ENCODE measurements at regions not wholly inside any gene's neighbourhood (a gene's known extent, or its start where the extent isn't known, plus 50 kb on each side); places are given as distances from the start of the nearest gene placed in this dataset.

GRCh38 chr12:27176765-27177164 is 67.3 kb upstream of the STK38L start:
- Histone ChIP-seq H3K4me1 (ENCODE audit: insufficient read depth, low read length, poor library complexity, severe bottlenecking) (no peaks in the 10 kb centered on the region), H3K79me2 (ENCODE audit: insufficient read depth, low read depth, low read length) (no peaks in the 10 kb centered on the region), H4K20me1 (ENCODE audit: insufficient read depth, low read length) (no peaks in the 10 kb centered on the region), H3K27ac (ENCODE audit: low read depth, low read length, poor library complexity, severe bottlenecking) (no peak overlapping the region), H3K4me3 (ENCODE audit: low read depth, low read length, poor library complexity, severe bottlenecking) (no peak overlapping the region), H3K9me2 (ENCODE audit: insufficient read depth, low read length) (no peaks in the 10 kb centered on the region), H3K4me2 (ENCODE audit: low read length) (no peak overlapping the region), H2AFZ (ENCODE audit: low read length) (no peak overlapping the region), H3K9me3 (ENCODE audit: low read length) (no peaks in the 10 kb centered on the region), H3K36me3 (ENCODE audit: insufficient read depth, low read length) (no peaks in the 10 kb centered on the region)
- intact Hi-C loops (cut with micrococcal nuclease; ENCODE audit: unreplicated experiment), result no loop called here
- ChIA-PET CTCF (ENCODE audit: unreplicated experiment) (no interaction called here), POLR2A (interaction anchor here (0.6 to 1.3 kb wide), 5 partner anchors 9 to 601 kb away, joined by 3 to 4 read pairs (median 3); no protein-coding TSS in a partner anchor)
- no TSS peak for BruUV-seq (replicated peaks)
- DNase-seq (ENCODE audit: low spot score), result no peak
- no peak for TF ChIP-seq EZH2phosphoT487 (IDR thresholded peaks at IDR 0.05; ENCODE audit: borderline replicate concordance, low read depth, low read length)
- no peak for TF ChIP-seq CTCF (conservative IDR thresholded peaks at IDR 0.05; ENCODE audit: low read length)

GRCh38 chr12:27177706-27178105 is 66.4 kb upstream of the STK38L start:
- H3K4me2 ChIP-seq (ENCODE audit: low read length), result no peak overlapping the region
- H3K4me3 ChIP-seq (ENCODE audit: low read depth, low read length, poor library complexity, severe bottlenecking), result no peak overlapping the region
- H3K4me1 ChIP-seq (ENCODE audit: insufficient read depth, low read length, poor library complexity, severe bottlenecking), result no peaks in the 10 kb centered on the region
- ChIA-PET CTCF (ENCODE audit: unreplicated experiment) (no interaction called here), POLR2A (interaction anchor here (0.6 to 1.3 kb wide), 3 partner anchors 8 to 126 kb away, joined by 3 to 6 read pairs (median 3); no protein-coding TSS in a partner anchor)
- no TSS peak for BruUV-seq (replicated peaks)
- no peaks in the 10 kb centered on the region for H4K20me1 ChIP-seq (ENCODE audit: insufficient read depth, low read length)
- H3K79me2 ChIP-seq (ENCODE audit: insufficient read depth, low read depth, low read length), result no peaks in the 10 kb centered on the region
- H2AFZ ChIP-seq (ENCODE audit: low read length), result no peak overlapping the region
- DNase-seq (ENCODE audit: low spot score), result no peak
- no peaks in the 10 kb centered on the region for H3K9me3 ChIP-seq (ENCODE audit: low read length)
- no peak for TF ChIP-seq CTCF (conservative IDR thresholded peaks at IDR 0.05; ENCODE audit: low read length)
- no peak for TF ChIP-seq EZH2phosphoT487 (IDR thresholded peaks at IDR 0.05; ENCODE audit: borderline replicate concordance, low read depth, low read length)
- no peaks in the 10 kb centered on the region for H3K9me2 ChIP-seq (ENCODE audit: insufficient read depth, low read length)
- intact Hi-C loops (cut with micrococcal nuclease; ENCODE audit: unreplicated experiment), result no loop called here
- H3K27ac ChIP-seq (ENCODE audit: low read depth, low read length, poor library complexity, severe bottlenecking), result no peak overlapping the region
- no peaks in the 10 kb centered on the region for H3K36me3 ChIP-seq (ENCODE audit: insufficient read depth, low read length)

GRCh38 chr12:27178255-27178654 is 65.8 kb upstream of the STK38L start:
- Histone ChIP-seq H3K9me2 (ENCODE audit: insufficient read depth, low read length) (no peaks in the 10 kb centered on the region), H2AFZ (ENCODE audit: low read length) (no peak overlapping the region), H3K36me3 (ENCODE audit: insufficient read depth, low read length) (no peaks in the 10 kb centered on the region), H3K4me3 (ENCODE audit: low read depth, low read length, poor library complexity, severe bottlenecking) (no peak overlapping the region), H3K4me1 (ENCODE audit: insufficient read depth, low read length, poor library complexity, severe bottlenecking) (no peaks in the 10 kb centered on the region), H4K20me1 (ENCODE audit: insufficient read depth, low read length) (no peaks in the 10 kb centered on the region), H3K79me2 (ENCODE audit: insufficient read depth, low read depth, low read length) (no peaks in the 10 kb centered on the region), H3K9me3 (ENCODE audit: low read length) (no peaks in the 10 kb centered on the region), H3K27ac (ENCODE audit: low read depth, low read length, poor library complexity, severe bottlenecking) (no peak overlapping the region), H3K4me2 (ENCODE audit: low read length) (no peak overlapping the region)
- TF ChIP-seq EZH2phosphoT487 (IDR thresholded peaks at IDR 0.05; ENCODE audit: borderline replicate concordance, low read depth, low read length) (no peak), CTCF (conservative IDR thresholded peaks at IDR 0.05; ENCODE audit: low read length) (no peak)
- POLR2A ChIA-PET, result interaction anchor here (0.6 kb wide), 1 partner anchor 9 kb away, joined by 6 read pairs; no protein-coding TSS in a partner anchor
- intact Hi-C loops (cut with micrococcal nuclease; ENCODE audit: unreplicated experiment), result no loop called here
- CTCF ChIA-PET (ENCODE audit: unreplicated experiment), result no interaction called here
- no peak for DNase-seq (ENCODE audit: low spot score)
- BruUV-seq (replicated peaks), result no TSS peak
